GM18507 (cell line): ENCODE measurements at regions not wholly inside any gene's neighbourhood (a gene's known extent, or its start where the extent isn't known, plus 50 kb on each side); places are given as distances from the start of the nearest gene placed in this dataset.
"Not testable (repeated sequence)": the region's sequence is repeated elsewhere in the genome, so short reads cannot be mapped to it uniquely, and the experiment has no call there.

Experiments
- DNase-seq: peaks from one replicate; pipeline ENCODE4 v3.0.0; 2011; ENCODE audit warnings: low read depth; ENCODE audit not compliant: insufficient read length; ENCODE audit errors: extremely low spot score
- FAIRE-seq: peaks from 2 replicates; lab custom pipeline; 2011; peaks lifted over from hg19 to GRCh38; lab: Jason Lieb, UNC

- FAIRE-seq: no peak
Observed at GRCh38 chr12:89289720-89290119, 62.6 kb downstream of the DUSP6 start.

GRCh38 chr12:89288959-89289358 lies 63.3 kb downstream of the DUSP6 start:
- FAIRE-seq (no peak), DNase-seq (no peak)

More at GRCh38 chr12:89289720-89290119, 62.6 kb downstream of the DUSP6 start:
- DNase-seq: no peak

DNA sequence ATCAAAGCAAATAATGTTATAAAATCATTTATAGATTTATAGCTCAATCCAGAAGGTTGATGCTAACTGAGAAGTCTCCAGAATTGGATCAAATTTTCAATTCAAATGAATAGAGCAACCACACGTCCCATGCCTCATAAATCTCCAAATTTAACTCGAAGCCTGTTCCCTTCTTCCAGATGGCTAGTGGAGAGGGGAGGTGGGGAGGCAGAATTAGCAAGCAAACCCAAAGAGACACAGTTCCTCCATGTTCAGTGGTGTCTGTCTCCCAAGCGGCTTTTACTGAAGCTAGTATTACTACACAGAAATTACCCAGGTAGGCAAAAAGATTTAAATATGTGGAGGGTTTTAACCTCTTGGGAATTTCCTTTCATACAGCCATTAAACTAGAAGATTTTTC lies 65.8 kb downstream of the DUSP6 start:
- FAIRE-seq: no peak
- no peak for DNase-seq

DNA sequence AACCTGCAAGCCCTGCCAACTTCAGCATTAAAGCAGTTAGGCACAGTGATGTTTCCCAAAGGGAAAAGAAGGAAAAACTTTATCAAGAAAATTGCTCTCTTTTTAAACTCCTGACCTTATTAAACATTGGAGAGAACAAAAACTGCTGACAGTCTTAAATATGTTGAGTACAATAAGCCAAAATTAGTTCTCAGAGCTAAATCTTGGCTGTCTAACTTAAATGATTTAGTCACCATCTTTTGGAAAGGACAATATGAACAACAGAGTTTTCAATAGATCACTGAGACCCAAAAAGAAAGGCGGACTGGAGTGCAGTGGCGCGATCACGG lies 70.8 kb downstream of the DUSP6 start:
- FAIRE-seq (no peak), DNase-seq (no peak)

DNA sequence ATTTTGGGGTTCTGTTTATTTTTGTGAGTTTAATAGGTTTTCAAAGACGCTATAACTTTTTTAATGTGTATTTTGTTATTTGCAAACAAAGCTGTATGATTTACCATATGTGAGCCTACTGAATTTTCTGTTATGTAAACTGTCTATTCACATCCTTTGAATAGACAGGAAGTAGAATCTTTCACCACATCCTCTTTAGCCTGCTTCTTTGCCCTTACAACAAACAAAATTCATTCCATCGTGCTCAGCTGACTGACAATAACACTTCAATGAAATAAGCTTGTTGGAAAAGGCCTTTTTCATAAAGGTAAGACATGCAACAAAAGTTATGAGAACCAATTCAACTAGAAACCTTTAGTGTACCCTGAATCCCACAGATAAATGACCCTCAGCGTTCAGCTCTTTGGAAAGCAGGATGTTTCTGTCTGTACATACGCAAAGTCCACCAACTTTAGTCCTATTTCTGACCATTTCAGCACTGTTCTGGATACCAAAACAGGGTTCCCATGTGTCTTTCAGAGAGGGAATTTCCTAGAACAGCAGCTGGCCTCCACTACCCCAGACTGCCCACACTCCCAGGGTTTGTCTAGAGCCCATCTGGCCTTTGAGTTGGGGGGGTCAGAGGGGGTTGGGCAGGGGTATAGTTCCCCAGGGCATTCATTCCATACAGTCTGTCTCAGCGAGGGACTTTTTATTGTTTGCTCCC lies 71.3 kb downstream of the DUSP6 start:
- DNase-seq (no peak), FAIRE-seq (peak; percentile 60)

GRCh38 chr12:89279499-89279898 lies 72.8 kb downstream of the DUSP6 start:
- DNase-seq (no peak), FAIRE-seq (no peak)

DNA sequence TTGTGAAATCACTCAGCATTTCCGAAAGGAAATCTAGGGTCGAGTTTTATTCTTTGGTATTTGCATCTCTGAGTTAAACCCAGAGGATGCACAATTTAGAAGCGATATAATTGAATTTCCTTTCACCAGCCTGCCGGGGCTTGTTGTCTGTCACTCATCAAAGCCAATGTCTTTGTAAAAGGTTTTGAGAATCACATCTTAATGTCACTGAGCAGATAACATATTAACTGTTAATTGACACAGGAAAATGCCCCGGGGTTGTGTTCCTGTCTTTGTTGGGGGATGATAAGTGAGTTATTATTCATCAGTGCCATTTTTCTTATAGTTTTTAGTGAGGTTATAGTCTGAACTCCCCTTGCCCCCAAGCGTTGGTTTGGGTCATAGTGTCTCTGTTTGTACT lies 73.4 kb downstream of the DUSP6 start:
- no peak for FAIRE-seq
- no peak for DNase-seq

DNA sequence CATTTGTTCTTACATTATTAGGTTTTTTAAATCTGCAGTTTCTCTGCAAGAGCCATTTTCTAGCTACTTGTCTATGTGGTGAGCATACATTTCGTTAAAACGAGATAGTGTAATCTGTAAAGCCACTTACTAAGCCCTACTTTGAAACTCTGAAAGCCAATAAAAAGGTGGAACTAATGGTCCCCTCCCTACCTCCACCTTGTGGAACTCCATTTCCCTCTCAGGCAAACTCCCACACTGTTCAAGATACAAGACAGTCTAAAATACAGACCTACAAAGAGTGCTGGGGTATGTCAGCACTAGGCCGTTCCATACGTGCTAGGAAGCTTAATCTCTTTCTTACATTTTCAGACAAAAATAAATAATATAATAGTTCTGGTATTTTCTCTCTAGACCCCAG lies 74.1 kb downstream of the DUSP6 start:
- FAIRE-seq (no peak), DNase-seq (no peak)

GRCh38 chr12:89276860-89277259 lies 75.4 kb downstream of the DUSP6 start:
- DNase-seq (no peak), FAIRE-seq (no peak)

DNA sequence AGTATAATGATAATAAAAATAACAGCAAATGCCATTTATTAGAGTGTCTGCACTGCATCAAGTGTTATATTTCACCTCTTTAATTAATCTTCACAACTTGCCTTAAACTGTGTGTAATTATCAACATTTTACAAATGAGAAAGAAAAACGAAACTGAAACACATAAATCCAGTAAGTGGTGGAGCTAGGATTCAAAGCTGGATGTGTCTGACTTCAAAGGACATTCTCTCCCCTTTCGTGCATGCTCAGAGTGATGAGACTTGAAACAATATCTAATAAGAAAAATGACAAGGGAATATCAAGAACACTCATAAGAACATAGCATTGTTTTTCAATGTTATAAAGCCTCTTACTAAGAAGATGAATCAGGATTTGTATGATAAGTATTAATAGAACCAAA lies 78.8 kb downstream of the DUSP6 start:
- no peak for DNase-seq
- no peak for FAIRE-seq

DNA sequence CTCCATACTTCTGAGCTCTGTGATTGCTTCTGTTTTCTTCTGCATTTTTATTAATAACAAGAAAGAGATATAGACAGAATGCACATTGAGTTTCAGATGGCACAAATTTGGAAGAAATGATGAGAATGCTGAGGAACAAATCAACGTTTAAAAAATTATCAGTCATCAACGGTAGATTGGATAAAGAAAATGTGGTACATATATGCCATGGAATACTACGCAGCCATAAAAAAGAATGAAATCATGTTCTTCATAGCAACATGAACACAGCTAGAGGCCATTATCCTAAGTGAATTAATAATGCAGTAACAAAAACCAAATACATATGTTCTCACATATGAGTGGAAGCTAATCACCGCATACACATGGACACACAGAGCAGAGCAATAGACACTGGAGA lies 81.8 kb downstream of the DUSP6 start:
- no peak for DNase-seq
- no peak for FAIRE-seq

DNA sequence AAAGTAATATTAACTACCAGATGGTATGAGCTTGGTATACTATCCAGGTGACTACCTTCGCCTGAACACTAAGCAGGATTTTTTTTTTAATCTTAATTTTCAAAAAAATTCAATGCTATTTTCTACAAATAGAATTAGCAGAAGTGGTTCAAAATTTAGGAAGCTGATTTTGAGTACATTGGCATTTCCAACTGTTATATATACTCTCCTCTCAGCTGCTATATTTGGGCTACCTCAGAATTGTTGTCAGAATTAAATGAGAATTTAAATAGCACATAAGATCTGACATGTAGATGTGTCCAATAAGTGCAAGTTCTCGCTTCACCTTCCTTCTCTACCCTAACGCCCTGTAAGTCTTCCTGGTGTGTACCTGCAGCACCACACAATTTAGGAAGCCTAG lies 83.1 kb downstream of the DUSP6 start:
- DNase-seq (no peak), FAIRE-seq (no peak)

DNA sequence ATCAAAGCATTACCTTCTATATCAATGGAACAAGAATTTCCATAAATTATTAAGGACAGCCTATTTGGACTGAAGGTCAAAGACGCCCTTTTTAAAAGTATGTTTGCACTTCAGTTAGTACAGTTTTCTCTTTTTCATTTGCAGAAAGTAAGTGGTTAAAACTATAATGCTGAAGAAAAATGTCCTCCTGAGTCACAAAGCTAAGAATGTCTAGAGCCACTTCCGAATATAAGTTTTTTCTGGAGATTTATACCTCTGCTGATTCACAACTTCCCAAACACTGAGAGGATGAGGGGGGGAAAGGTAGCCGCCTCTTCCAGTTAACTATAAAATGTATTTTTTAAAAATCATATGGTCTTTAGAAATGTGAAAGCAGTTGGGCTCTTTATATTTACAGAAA lies 84.9 kb downstream of the DUSP6 start:
- FAIRE-seq: no peak
- DNase-seq: no peak

DNA sequence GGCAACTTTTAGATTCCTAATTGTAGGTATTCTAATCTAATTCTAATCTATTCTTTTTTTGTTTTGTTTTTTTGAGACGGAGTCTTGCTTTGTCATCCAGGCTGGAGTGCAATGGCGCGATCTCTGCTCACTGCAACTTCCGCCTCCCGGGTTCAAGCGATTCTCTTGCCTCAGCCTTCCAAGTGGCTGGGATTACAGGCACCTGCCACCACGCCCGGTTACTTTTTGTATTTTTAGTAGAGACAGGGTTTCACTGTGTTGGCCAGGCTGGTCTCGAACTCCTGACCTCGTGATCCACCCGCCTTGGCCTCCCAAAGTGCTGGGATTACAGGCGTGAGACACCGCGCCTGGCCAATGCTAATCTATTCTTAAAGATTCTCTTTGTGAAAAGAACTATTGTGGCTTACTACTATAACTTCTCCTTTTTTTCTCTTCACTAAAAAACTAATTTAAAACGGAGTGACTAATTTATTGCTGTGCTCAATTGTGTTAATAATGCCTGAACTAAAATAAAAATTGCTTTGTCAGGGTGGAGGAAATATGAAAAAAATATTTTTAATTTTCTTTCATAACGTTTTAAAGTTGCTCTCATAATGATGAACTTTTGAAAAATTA lies 85.6 kb downstream of the DUSP6 start:
- not testable (repeated sequence) for FAIRE-seq, DNase-seq

GRCh38 chr12:89264837-89265236 lies 87.5 kb downstream of the DUSP6 start:
- FAIRE-seq: no peak
- no peak for DNase-seq

GRCh38 chr12:89263900-89264299 lies 88.4 kb downstream of the DUSP6 start:
- DNase-seq (no peak), FAIRE-seq (no peak)

- FAIRE-seq (no peak), DNase-seq (no peak)
Observed at GRCh38 chr12:89262855-89263552, 89.3 kb downstream of the DUSP6 start.

DNA sequence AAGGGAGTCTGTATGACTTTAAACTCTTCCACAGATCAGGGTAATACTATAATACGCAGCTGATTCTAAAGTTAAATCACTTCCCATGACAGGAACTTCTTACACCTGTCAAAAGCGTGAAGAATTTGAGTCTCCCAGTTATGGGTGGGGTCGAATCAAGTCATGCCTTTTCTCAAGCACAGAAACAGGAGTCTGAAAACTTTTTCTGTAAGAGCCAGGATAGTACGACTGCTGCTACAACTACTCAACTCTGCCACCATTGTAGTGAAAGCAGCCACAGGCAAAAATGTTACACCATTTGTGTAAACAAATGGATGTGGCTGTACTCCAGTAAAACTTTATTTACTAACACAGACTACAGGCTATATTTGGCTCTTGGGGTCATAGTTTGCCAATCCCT lies 90.3 kb downstream of the DUSP6 start:
- FAIRE-seq (no peak), DNase-seq (no peak)

- no peak for FAIRE-seq
- DNase-seq: no peak
Observed at GRCh38 chr12:89260841-89261637, 91.3 kb downstream of the DUSP6 start.

DNA sequence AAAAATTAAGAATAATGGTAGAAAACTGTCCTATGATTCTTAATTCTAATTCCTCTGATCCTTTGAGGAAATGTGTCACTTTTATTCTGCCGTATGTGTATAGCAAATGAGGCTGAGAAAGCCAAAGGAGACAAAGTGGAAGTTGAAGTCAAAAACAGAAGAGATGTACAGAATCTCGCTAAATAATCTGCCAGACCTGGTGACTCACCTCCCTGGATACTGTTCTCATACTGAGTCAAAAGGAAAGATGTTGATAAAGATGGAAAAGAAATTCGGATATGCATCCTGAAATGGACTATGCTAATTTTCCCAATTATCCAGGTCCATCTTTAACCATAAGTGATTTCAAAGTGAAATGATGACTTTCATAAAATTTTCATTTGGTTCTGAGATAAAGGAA lies 92.5 kb downstream of the DUSP6 start:
- no peak for FAIRE-seq
- DNase-seq: no peak
